Transverse colon (tissue), 4 donors: ENCODE measurements at regions not wholly inside any gene's neighbourhood (a gene's known extent, or its start where the extent isn't known, plus 50 kb on each side); places are given as distances from the start of the nearest gene placed in this dataset.

ENCODE experiments used
- CTCF ChIP-seq, 5 experiments: fragments of 200-600 bp in 3 of 5; fragments of 450-650 bp in 2 of 5; sonication (generic) in 3 of 5; IDR thresholded peaks; 1 replicate in 2 of 5; 2 replicates in 3 of 5; pipeline ENCODE4 v1.5.1; 2016 to 2017; ENCODE audit warnings: antibody characterized with exemption in 5 of 5, inconsistent platforms in 3 of 5, mild to moderate bottlenecking in 2 of 5, moderate library complexity in 1 of 5
- POLR2A ChIP-seq: fragments of 450-650 bp; IDR thresholded peaks from one replicate; pipeline ENCODE4 v1.6.1; 2016; ENCODE audit warnings: antibody characterized with exemption, mild to moderate bottlenecking, moderate library complexity
- POLR2AphosphoS5 ChIP-seq, 3 donors: sonication (generic); formaldehyde crosslinking; IDR thresholded peaks; one replicate each; pipeline ENCODE4 v1.6.1; 2016; ENCODE audit warnings: antibody characterized with exemption in 3 of 3

- TF ChIP-seq CTCF (IDR thresholded peaks at IDR 0.05) = no peak
- TF ChIP-seq POLR2AphosphoS5 (IDR thresholded peaks at IDR 0.05) = no peak
- no peak for TF ChIP-seq POLR2A
These were observed 791.0 kb downstream of the TBC1D22A start for GRCh38 chr22:47553436-47553835.
